Gastrocnemius medialis (tissue), 4 donors: ENCODE measurements at regions not wholly inside any gene's neighbourhood (a gene's known extent, or its start where the extent isn't known, plus 50 kb on each side); places are given as distances from the start of the nearest gene placed in this dataset.

Experiments
- CTCF ChIP-seq, 5 experiments: fragments of 450-650 bp in 3 of 5; fragments of 200-600 bp in 2 of 5; sonication (generic) in 2 of 5; IDR thresholded peaks in 4 of 5; conservative IDR thresholded peaks in 1 of 5; 1 replicate in 4 of 5; 2 replicates in 1 of 5; pipeline ENCODE4 v1.5.1; 2016 to 2019; ENCODE audit warnings: antibody characterized with exemption in 5 of 5, mild to moderate bottlenecking in 3 of 5, moderate library complexity in 3 of 5
- POLR2A ChIP-seq, 2 donors: fragments of 450-650 bp; IDR thresholded peaks; one replicate each; pipeline ENCODE4 v1.6.1; 2017; ENCODE audit warnings: antibody characterized with exemption in 2 of 2, mild to moderate bottlenecking in 2 of 2, moderate library complexity in 2 of 2

- TF ChIP-seq POLR2A (IDR thresholded peaks at IDR 0.05) (no peak), CTCF (IDR thresholded peaks at IDR 0.05 in 4 of 5, conservative IDR thresholded peaks at IDR 0.05 in 1 of 5) (no peak)
Observed at GRCh38 chr12:19904819-19905218, 463.5 kb upstream of the PDE3A start.
